Pulmonary artery endothelial cell (primary cell): ENCODE measurements at regions not wholly inside any gene's neighbourhood (a gene's known extent, or its start where the extent isn't known, plus 50 kb on each side); places are given as distances from the start of the nearest gene placed in this dataset.
"Not testable (repeated sequence)": the region's sequence is repeated elsewhere in the genome, so short reads cannot be mapped to it uniquely, and the experiment has no call there.

Source experiments
- DNase-seq: peaks from one replicate; pipeline ENCODE4 v3.0.0-alpha.2; 2011; ENCODE audit warnings: low read depth, low spot score

GRCh38 chr1:191343816-191344215 lies 814.4 kb upstream of the RGS18 start:
- DNase-seq, result no peak

DNA sequence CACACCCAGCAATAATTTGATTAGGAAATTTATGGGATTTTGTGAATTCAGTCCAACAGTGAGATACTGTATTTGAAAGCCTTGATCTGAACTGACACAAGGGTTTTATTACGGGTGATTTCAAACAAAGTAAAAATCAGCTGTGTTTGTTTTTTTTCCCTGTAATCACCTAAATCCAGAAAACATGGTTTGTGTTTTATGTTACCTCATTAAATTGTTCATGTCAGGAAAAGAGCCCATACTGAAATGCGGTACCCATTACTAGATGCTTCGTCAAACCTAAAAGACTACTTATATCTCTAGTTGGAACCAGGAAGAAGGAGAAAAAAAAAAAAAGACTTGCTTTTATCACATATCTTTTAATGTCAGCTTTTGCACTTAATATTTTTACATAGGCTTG lies 811.9 kb upstream of the RGS18 start:
- DNase-seq, result no peak

GRCh38 chr1:191348328-191348727 lies 809.9 kb upstream of the RGS18 start:
- no peak for DNase-seq

DNA sequence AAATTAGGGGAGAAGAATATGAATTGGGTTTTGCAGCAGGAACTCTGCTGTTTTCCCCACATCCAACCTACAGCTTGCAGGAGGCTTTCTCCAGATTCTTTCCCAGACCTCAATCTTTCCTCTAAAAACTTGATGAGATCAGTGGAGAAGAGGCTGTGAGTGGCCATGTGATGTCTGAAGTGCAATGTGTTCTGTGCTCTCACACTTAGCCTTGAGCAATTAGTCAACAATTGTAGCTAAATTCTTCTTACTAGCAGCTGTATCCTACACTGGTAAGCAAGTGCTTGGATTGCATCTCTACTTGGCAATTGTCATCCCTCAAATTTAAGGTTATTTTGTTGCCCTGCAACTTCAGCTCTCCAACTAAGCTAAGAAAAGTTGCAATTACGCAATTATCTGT lies 807.3 kb upstream of the RGS18 start:
- DNase-seq, result no peak

DNA sequence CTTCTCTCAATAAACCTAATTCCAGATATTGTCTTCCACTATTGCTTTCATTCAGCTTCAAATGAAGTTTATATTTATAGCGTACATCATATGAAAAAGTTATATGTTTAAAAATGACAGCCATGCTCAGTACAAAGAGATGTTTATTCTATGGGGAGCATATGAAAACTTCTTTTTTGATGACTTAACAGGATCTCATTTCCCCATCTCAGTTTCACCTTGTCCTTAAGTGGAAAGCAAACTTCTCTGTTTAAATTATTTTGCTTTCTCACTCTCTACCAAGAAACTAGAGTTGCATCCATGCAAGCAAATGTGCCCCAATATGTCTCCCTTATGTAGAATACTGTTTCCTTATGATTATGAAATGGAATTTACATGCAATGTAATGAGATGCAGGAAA lies 799.5 kb upstream of the RGS18 start:
- DNase-seq, result no peak

- DNase-seq, result no peak
These were observed 791.6 kb upstream of the RGS18 start for GRCh38 chr1:191366686-191367085.

GRCh38 chr1:191368891-191369654 lies 789.2 kb upstream of the RGS18 start:
- DNase-seq, result no peak

DNA sequence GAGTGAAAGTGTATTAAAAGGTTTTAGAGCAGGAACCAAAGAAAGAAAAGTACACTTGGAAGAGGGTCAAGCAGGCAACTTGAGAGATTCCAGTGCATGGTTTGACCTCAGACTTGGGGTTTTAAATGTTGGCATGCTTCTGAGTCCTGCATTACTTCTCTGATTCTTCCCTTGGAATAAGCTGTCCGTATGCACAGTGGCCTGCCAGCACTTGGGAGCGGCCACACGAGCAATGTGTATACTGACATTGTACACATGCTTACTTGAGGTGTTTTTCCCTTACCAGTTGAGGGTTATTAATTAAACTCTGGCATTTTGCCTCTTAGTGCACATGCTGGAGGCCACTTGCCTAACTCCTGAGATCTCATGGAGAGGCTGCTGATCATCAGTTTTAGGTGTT lies 786.6 kb upstream of the RGS18 start:
- no peak for DNase-seq

- no peak for DNase-seq
These were observed 770.0 kb upstream of the RGS18 start for GRCh38 chr1:191388283-191388682.

- DNase-seq, result no peak
These were observed 761.6 kb upstream of the RGS18 start for GRCh38 chr1:191396622-191397021.

DNA sequence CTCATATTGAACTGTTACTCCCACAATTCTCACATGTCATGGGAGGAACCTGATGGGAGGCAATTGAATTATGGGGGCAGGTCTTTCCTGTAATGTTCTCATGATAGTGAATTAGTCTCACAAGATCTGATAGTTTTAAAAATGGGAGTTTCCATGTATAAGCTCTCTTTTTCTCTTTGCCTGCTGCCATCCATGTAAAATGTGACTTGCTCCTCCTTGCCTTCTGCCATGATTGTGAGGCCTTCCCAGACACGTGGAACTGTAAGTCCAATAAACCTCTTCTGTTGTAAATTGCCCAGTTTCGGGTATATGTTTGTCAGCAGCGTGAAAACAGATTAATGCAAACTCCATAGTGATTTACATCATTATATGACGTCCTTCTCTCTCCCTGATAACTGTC lies 759.7 kb upstream of the RGS18 start:
- DNase-seq, result no peak

DNA sequence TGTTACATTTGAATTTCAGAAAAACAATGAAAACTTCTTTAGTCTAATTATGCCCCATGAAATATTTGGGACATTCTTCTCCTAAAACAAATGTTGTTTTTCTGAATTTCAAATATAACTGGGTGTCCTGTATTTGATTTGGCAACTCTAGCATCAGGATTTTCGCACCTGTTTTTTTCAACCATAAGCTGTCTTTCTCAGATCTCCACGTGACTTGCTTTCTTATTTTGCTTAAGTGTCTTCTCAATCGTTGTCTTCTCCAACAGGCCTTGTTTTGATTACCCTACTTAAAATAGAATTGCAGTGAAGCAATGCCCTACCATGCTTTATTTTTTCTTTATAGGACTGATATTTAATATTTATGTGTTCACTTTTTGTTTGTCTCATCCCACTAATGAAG lies 752.8 kb upstream of the RGS18 start:
- no peak for DNase-seq

DNA sequence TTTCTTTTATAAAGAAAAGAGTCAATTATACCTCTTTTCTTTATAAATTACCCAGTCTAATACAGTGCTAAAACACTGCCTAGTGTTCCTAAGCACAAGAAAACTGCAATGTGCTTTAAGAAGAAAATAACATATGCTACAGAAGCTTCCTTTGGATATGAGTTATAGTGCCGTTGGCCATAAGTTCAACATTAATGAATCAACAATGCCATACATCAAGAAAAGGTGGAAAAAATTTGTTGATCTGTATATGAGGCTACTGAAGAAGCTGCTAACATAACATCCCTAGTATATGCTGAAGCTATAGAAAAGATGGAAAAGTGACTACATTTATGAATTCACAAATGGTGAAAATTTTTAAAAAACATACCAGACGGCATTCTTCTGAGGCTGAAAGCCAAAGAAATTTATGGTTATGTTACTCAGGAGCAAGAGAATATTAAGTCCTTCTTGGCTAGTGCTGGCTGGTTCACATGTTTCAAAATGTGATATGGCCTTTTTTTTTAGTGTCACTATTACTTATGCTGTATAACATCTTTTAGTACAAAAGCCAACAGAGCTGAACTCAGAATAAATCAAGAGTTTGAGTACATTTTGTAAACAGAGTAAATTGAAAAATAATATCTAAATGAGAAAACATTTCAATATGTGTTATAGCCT lies 743.2 kb upstream of the RGS18 start:
- DNase-seq, result no peak

DNA sequence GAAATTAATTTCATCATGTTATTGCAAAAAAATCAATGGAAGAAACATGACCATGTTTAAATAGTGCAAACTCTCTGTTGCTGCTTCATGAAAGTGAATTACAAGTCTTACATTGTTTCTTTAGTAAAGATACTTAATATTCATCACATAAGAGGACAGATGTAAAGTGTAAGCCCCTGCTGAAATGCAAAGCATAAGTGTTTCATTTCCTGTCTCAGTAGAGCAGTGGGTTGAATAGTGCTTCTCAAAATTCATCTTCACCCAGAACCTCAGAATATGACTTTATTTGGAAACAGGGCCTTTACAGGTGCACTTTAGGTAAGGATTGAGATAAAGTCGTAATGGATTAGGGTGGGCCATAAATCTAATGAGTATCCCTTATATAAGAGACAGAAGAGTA lies 738.4 kb upstream of the RGS18 start:
- DNase-seq, result no peak

DNA sequence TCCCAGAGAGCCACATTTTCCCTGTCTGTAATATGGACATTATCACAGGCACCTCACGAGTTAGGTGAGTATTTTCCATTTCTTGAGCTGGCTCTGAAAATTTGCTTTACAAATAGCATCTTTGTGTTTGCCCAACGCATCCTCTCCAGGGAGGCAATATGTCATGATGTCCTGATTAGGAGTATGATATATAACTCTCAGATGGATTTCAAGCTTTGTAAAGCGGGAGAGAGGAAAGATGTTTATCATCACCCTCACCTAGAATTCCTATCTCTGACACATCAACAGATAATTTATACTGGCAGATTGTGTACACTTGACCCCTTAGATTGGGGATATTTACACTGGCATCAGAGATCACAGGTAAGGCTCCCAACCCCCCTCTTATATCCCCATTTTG lies 730.7 kb upstream of the RGS18 start:
- DNase-seq, result no peak

GRCh38 chr1:191432817-191433216 lies 725.4 kb upstream of the RGS18 start:
- DNase-seq, result no peak

GRCh38 chr1:191438979-191439378 lies 719.3 kb upstream of the RGS18 start:
- DNase-seq, result no peak

- DNase-seq, result not testable (repeated sequence)
These were observed 710.0 kb upstream of the RGS18 start for GRCh38 chr1:191448279-191448678.

GRCh38 chr1:191452586-191452985 lies 705.7 kb upstream of the RGS18 start:
- DNase-seq, result no peak

GRCh38 chr1:191453487-191453886 lies 704.8 kb upstream of the RGS18 start:
- no peak for DNase-seq

DNA sequence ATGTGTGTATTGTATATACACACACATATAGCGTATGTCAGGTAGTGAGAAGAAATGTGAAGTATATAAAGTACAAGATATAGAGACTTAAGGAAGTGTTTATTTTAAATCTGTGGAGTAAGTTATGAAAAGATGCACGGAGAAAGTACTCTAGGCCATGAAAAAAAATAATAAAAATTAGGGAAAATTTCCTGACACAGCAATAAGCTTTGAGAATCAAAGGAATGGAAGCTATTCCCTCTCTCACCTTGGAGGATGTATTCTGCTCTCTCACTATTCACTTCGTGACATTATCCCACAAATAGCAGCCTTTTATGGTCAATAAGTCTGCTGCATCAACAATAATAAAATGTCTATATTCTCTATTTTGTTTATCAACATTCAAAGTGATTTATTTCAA lies 700.4 kb upstream of the RGS18 start:
- no peak for DNase-seq

GRCh38 chr1:191460234-191460633 lies 698.0 kb upstream of the RGS18 start:
- DNase-seq, result no peak

- DNase-seq, result no peak
These were observed 674.3 kb upstream of the RGS18 start for GRCh38 chr1:191483988-191484387.
